HL-60 (cell line): ENCODE measurements at regions not wholly inside any gene's neighbourhood (a gene's known extent, or its start where the extent isn't known, plus 50 kb on each side); places are given as distances from the start of the nearest gene placed in this dataset.

Experiments used
- DNase-seq, 2 experiments: peaks; one replicate each; pipeline ENCODE4 v3.0.0-alpha.2; 2010 to 2020; ENCODE audit warnings: low read depth in 1 of 2, low spot score in 1 of 2
- H3K27ac ChIP-seq: fragments of 250-450 bp; sonication (Bioruptor Pico); replicated peaks from 2 replicates; pipeline ENCODE4 v1.5.1; 2020; ENCODE audit warnings: mild to moderate bottlenecking, moderate library complexity
- H3K27me3 ChIP-seq: fragments of 250-450 bp; sonication (Bioruptor Pico); 2 replicates; pipeline ENCODE4 v1.5.1; 2021; ENCODE audit warnings: mild to moderate bottlenecking, moderate library complexity; ENCODE audit not compliant: insufficient read depth, poor library complexity, severe bottlenecking
- H3K4me3 ChIP-seq: replicated peaks from 2 replicates; pipeline ENCODE4 v1.5.1; 2011; ENCODE audit warnings: mild to moderate bottlenecking, control low read depth, low read length; ENCODE audit not compliant: insufficient read depth
- GABPA ChIP-seq: IDR thresholded peaks from 2 replicates; pipeline ENCODE4 v1.6.1; 2012; ENCODE audit warnings: low read depth
- POLR2AphosphoS5 ChIP-seq: IDR thresholded peaks from 2 replicates; pipeline ENCODE4 v1.6.1; 2012; ENCODE audit warnings: low read depth
- SPI1 ChIP-seq: IDR thresholded peaks from 2 replicates; pipeline ENCODE4 v1.6.1; 2012; ENCODE audit warnings: low read depth, mild to moderate bottlenecking, borderline replicate concordance
- TF ChIP-seq, protein P1 (sequence below): IDR thresholded peaks from one replicate; pipeline ENCODE4 v1.5.1; 2011; ENCODE audit warnings: low read length, control low read depth, inconsistent platforms; ENCODE audit not compliant: insufficient read depth
- TF ChIP-seq, protein P2 (sequence below): IDR thresholded peaks from 2 replicates; pipeline ENCODE4 v1.6.1; 2012; ENCODE audit warnings: low read depth; ENCODE audit not compliant: insufficient replicate concordance

DNA sequence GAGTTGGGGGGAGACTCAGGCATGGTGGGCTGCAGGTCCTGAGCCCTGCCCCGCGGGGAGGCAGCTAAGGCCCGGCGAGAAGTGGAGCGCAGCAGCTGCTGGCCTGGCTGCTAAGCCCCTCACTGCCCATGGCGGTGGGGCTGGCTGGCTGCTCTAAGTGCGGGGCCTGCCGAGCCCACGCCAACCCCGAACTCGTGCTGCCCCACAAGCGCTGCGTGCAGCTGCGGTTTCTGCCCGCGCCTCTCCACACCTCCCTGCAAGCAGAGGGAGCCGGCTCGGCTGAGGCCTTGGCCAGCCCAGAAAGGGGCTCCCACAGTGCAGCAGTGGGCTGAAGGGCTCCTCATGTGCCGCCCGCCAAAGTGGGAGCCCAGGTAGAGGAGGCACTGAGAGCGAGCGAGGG is 1355.1 kb upstream of the WWC1 start:
- Histone ChIP-seq H3K27me3 (no peaks in the 10 kb centered on the region), H3K27ac (no peak overlapping the region), H3K4me3 (no peak overlapping the region)
- TF ChIP-seq, protein P1, sequence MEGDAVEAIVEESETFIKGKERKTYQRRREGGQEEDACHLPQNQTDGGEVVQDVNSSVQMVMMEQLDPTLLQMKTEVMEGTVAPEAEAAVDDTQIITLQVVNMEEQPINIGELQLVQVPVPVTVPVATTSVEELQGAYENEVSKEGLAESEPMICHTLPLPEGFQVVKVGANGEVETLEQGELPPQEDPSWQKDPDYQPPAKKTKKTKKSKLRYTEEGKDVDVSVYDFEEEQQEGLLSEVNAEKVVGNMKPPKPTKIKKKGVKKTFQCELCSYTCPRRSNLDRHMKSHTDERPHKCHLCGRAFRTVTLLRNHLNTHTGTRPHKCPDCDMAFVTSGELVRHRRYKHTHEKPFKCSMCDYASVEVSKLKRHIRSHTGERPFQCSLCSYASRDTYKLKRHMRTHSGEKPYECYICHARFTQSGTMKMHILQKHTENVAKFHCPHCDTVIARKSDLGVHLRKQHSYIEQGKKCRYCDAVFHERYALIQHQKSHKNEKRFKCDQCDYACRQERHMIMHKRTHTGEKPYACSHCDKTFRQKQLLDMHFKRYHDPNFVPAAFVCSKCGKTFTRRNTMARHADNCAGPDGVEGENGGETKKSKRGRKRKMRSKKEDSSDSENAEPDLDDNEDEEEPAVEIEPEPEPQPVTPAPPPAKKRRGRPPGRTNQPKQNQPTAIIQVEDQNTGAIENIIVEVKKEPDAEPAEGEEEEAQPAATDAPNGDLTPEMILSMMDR: no peak
- TF ChIP-seq GABPA (no peak), SPI1 (no peak), POLR2AphosphoS5 (no peak)
- TF ChIP-seq, protein P2, sequence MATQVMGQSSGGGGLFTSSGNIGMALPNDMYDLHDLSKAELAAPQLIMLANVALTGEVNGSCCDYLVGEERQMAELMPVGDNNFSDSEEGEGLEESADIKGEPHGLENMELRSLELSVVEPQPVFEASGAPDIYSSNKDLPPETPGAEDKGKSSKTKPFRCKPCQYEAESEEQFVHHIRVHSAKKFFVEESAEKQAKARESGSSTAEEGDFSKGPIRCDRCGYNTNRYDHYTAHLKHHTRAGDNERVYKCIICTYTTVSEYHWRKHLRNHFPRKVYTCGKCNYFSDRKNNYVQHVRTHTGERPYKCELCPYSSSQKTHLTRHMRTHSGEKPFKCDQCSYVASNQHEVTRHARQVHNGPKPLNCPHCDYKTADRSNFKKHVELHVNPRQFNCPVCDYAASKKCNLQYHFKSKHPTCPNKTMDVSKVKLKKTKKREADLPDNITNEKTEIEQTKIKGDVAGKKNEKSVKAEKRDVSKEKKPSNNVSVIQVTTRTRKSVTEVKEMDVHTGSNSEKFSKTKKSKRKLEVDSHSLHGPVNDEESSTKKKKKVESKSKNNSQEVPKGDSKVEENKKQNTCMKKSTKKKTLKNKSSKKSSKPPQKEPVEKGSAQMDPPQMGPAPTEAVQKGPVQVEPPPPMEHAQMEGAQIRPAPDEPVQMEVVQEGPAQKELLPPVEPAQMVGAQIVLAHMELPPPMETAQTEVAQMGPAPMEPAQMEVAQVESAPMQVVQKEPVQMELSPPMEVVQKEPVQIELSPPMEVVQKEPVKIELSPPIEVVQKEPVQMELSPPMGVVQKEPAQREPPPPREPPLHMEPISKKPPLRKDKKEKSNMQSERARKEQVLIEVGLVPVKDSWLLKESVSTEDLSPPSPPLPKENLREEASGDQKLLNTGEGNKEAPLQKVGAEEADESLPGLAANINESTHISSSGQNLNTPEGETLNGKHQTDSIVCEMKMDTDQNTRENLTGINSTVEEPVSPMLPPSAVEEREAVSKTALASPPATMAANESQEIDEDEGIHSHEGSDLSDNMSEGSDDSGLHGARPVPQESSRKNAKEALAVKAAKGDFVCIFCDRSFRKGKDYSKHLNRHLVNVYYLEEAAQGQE: no peak
- DNase-seq: no peak

DNA sequence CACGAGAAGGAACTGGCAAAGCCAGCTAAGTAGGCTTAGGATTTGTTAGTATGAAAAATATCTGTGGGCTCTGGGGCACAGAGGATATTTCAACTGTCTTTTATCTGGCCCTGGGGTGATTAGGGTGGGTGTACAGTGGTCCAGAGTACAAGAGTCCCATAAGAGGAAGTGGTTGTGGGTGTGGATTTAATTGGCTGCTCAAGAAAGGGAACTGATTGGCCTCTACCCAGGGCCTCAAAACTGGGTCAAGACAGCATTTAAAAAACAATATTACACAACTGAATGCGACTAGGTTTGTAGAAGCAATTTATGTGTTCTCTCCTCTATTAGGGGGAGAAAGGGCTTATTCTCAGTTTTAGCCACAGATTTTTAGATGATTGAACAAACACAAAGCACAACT is 1353.4 kb upstream of the WWC1 start:
- Histone ChIP-seq H3K27ac (no peak overlapping the region), H3K27me3 (no peaks in the 10 kb centered on the region), H3K4me3 (no peak overlapping the region)
- DNase-seq: no peak
- TF ChIP-seq, protein P2: no peak
- TF ChIP-seq POLR2AphosphoS5 (no peak), SPI1 (peak; percentile 46; the same call in 1 of the 2 replicates)
- TF ChIP-seq, protein P1: no peak

DNA sequence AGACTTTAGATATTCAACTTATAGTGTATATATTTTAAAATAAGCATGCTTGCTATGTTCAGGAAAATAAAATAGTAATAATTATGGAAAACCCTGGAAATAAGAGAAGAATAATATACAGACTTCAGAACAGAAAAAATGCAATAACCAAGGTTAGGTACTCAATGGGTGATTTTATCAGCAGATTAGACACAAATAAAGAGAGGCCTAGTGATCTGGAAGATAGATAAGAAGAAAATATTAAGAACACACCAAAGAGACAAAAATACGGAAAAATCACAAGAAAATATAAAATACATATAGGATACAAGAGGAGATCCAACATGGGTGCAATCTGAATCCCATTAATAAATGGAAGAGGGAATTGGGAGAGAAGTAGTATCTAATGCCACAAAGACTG is 1348.5 kb upstream of the WWC1 start:
- Histone ChIP-seq H3K27ac (no peak overlapping the region), H3K4me3 (no peak overlapping the region), H3K27me3 (no peaks in the 10 kb centered on the region)
- TF ChIP-seq, protein P2: no peak
- TF ChIP-seq GABPA (no peak), SPI1 (no peak), POLR2AphosphoS5 (no peak)
- TF ChIP-seq, protein P1: no peak
- DNase-seq: no peak
